ENCODE measurements at regions not wholly inside any gene's neighbourhood (a gene's known extent, or its start where the extent isn't known, plus 50 kb on each side); places are given as distances from the start of the nearest gene placed in this dataset.

DNA sequence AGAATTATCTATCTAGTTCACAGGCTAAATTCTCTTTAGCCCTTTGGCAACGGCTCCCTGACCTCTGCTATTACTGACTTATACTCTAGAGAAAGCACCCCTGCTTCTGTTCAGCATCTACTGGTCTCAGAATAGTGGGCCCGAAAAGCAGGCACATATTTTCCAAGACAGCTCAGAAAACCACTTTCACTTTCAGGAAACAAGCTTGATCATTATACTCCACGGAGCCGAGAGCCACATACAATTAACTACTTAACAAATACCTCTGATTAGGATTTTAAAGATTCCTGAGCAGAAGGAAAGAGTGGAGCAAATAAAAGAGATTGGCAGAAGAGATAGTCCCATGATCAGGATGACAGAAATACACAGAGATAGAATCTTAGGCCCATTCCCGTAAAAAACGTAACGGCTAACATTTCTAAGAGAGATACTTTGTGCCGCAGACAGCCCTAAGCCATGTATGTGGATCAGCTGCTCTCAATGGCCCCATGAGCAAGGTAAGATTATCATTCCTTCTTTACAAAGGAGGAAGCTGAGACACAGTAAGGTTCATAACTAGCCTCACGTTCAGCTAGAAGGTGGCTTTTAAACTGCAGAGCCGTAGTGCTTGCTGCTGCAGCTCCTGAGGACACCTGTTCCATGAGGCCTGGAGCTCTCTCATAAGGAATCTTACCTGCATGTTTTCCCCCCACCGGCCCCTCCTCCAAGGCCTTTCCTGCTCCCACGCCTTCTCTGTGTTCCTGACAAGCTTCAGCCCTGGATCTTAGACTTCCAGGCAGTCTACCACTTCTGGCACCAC, 227.2 kb downstream of the FOXO1 start:
- TF ChIP-seq CTCF (conservative IDR thresholded peaks at IDR 0.05; ENCODE audit: low read length) (no peak), EZH2phosphoT487 (IDR thresholded peaks at IDR 0.05; ENCODE audit: borderline replicate concordance, low read depth, low read length) (no peak)
